GM23338 (cell line): ENCODE measurements at regions not wholly inside any gene's neighbourhood (a gene's known extent, or its start where the extent isn't known, plus 50 kb on each side); places are given as distances from the start of the nearest gene placed in this dataset.

Experiments used
- ATAC-seq: fragments of 200-7000 bp; cut with Tn5 transposase; 3 replicates; pipeline ENCODE4 v1.9.1; 2020
- DNase-seq: peaks from one replicate; pipeline ENCODE4 v3.0.0-alpha.2; 2015; ENCODE audit warnings: low spot score
- H2AFZ ChIP-seq: fragments of 200-600 bp; sonication (generic); 2 replicates; pipeline ENCODE4 v1.8.0; 2016; ENCODE audit warnings: antibody characterized with exemption, mild to moderate bottlenecking, moderate library complexity
- H3F3A ChIP-seq: fragments of 200-600 bp; sonication (generic); replicated peaks from 2 replicates; pipeline ENCODE4 v1.8.0; 2017; ENCODE audit warnings: antibody characterized with exemption, mixed run types, low read depth
- H3K27ac ChIP-seq: fragments of 200-600 bp; sonication (generic); 2 replicates; pipeline ENCODE4 v1.6.1; 2016; ENCODE audit warnings: low read depth
- H3K27me3 ChIP-seq: fragments of 200-600 bp; sonication (generic); 2 replicates; pipeline ENCODE4 v1.8.0; 2016; ENCODE audit warnings: mild to moderate bottlenecking, mixed run types, moderate library complexity; ENCODE audit not compliant: insufficient read depth
- H3K36me3 ChIP-seq: fragments of 200-600 bp; sonication (generic); 2 replicates; pipeline ENCODE4 v1.8.0; 2016; ENCODE audit warnings: mild to moderate bottlenecking; ENCODE audit not compliant: insufficient read depth
- H3K4me1 ChIP-seq: fragments of 200-600 bp; sonication (generic); 2 replicates; pipeline ENCODE4 v1.8.0; 2016; ENCODE audit warnings: mild to moderate bottlenecking, moderate library complexity; ENCODE audit not compliant: insufficient read depth
- H3K4me2 ChIP-seq: fragments of 200-600 bp; sonication (generic); 2 replicates; pipeline ENCODE4 v1.7.1; 2017; ENCODE audit warnings: mixed run types
- H3K4me3 ChIP-seq: fragments of 200-600 bp; sonication (generic); 2 replicates; pipeline ENCODE4 v1.6.1; 2016; ENCODE audit warnings: mixed run types
- H3K79me2 ChIP-seq: fragments of 200-600 bp; sonication (generic); replicated peaks from 2 replicates; pipeline ENCODE4 v1.8.0; 2017; ENCODE audit warnings: mild to moderate bottlenecking; ENCODE audit not compliant: insufficient read depth
- H3K9me2 ChIP-seq: fragments of 200-600 bp; sonication (generic); 2 replicates; pipeline ENCODE4 v1.8.0; 2017; ENCODE audit not compliant: insufficient read depth
- H4K20me1 ChIP-seq: fragments of 200-600 bp; sonication (generic); replicated peaks from 2 replicates; pipeline ENCODE4 v1.8.0; 2017; ENCODE audit warnings: mild to moderate bottlenecking; ENCODE audit not compliant: insufficient read depth
- H3K27ac Mint-ChIP-seq: 2 replicates; pipeline ENCODE4 v1.8.0; 2020; ENCODE audit warnings: inconsistent platforms, mild to moderate bottlenecking, moderate library complexity, mixed read lengths
- H3K27me3 Mint-ChIP-seq: 3 replicates; pipeline ENCODE4 v1.8.0; 2022; ENCODE audit warnings: low read depth, mild to moderate bottlenecking, moderate library complexity, mixed read lengths, inconsistent platforms; ENCODE audit not compliant: insufficient read depth, poor library complexity
- H3K36me3 Mint-ChIP-seq: 3 replicates; pipeline ENCODE4 v1.8.0; 2021; ENCODE audit warnings: low read depth, mild to moderate bottlenecking, inconsistent platforms, moderate library complexity, mixed read lengths
- H3K4me1 Mint-ChIP-seq: 3 replicates; pipeline ENCODE4 v1.8.0; 2020; ENCODE audit warnings: mild to moderate bottlenecking, inconsistent platforms, mixed read lengths
- H3K4me3 Mint-ChIP-seq: 3 replicates; pipeline ENCODE4 v1.8.0; 2021; ENCODE audit warnings: moderate library complexity, mild to moderate bottlenecking, inconsistent platforms, mixed read lengths
- H3K9me3 Mint-ChIP-seq: 3 replicates; pipeline ENCODE4 v1.8.0; 2020; ENCODE audit warnings: moderate library complexity, mild to moderate bottlenecking, inconsistent platforms, mixed read lengths
- CREB1 ChIP-seq: fragments of 250-450 bp; sonication (Bioruptor Pico); IDR thresholded peaks from 2 replicates; pipeline ENCODE4 v1.5.0; 2020; ENCODE audit warnings: low read depth, mild to moderate bottlenecking, moderate library complexity
- EZH2phosphoT487 ChIP-seq: fragments of 200-600 bp; sonication (generic); IDR thresholded peaks from one replicate; pipeline ENCODE4 v1.8.1; 2018; ENCODE audit warnings: antibody characterized with exemption; ENCODE audit not compliant: unreplicated experiment
- JUNB ChIP-seq: IDR thresholded peaks from one replicate; pipeline ENCODE4 v1.6.1; 2016; ENCODE audit warnings: antibody characterized with exemption; ENCODE audit not compliant: unreplicated experiment
- NANOG ChIP-seq: IDR thresholded peaks from 2 replicates; pipeline ENCODE4 v1.6.1; 2016; ENCODE audit warnings: antibody characterized with exemption, borderline replicate concordance
- POLR2AphosphoS5 ChIP-seq: IDR thresholded peaks from 2 replicates; pipeline ENCODE4 v1.6.1; 2016; ENCODE audit warnings: antibody characterized with exemption, low read depth
- STAT1 ChIP-seq: IDR thresholded peaks from one replicate; pipeline ENCODE4 v1.6.1; 2016; ENCODE audit warnings: antibody characterized with exemption; ENCODE audit not compliant: unreplicated experiment
- ZNF114 ChIP-seq: fragments of 250-450 bp; sonication (Bioruptor Pico); IDR thresholded peaks from 2 replicates; pipeline ENCODE4 v1.5.0; 2020; ENCODE audit warnings: mild to moderate bottlenecking, moderate library complexity
- ZNF331 ChIP-seq: fragments of 250-450 bp; sonication (Bioruptor Pico); IDR thresholded peaks from 2 replicates; pipeline ENCODE4 v1.5.0; 2020; ENCODE audit warnings: low read depth, mild to moderate bottlenecking, moderate library complexity
- ZNF462 ChIP-seq: fragments of 250-450 bp; sonication (Bioruptor Pico); IDR thresholded peaks from 2 replicates; pipeline ENCODE4 v1.5.0; 2020; ENCODE audit warnings: mild to moderate bottlenecking, moderate library complexity
- TF ChIP-seq, protein P1 (sequence below): IDR thresholded peaks from 2 replicates; pipeline ENCODE4 v1.6.1; 2016; ENCODE audit warnings: antibody characterized with exemption
- TF ChIP-seq, protein P2 (sequence below), 2 experiments: fragments of 200-600 bp in 1 of 2; sonication (generic) in 1 of 2; conservative IDR thresholded peaks; 2 replicates each; pipeline versions ENCODE4 v1.5.1 to v1.6.1; 2016 to 2017; ENCODE audit warnings: antibody characterized with exemption in 2 of 2, low read depth in 2 of 2, mild to moderate bottlenecking in 2 of 2, moderate library complexity in 1 of 2

DNA sequence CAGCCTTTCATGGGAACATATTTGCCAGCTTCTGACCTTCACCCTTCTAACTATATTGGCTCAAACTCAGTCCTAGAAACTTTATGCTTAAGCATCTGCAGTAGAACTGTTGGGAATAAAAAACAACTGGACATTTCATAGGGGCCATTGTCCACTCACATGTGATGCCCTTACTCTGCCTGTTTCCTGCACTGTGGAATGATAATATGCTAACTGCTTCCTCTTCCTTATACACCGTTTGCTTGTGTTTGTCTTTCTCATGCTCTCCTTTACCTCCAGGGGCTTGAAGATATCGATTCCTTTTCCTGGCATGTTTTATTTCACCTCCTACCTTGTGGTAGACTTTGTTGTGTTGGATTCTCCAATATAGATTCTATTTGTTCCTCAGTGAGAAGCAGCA lies 333.0 kb upstream of the DDI1 start:
- Histone ChIP-seq H3K4me3 (no peak overlapping the region), H3K79me2 (no peaks in the 10 kb centered on the region), H3K27me3 (no peaks in the 10 kb centered on the region), H4K20me1 (no peaks in the 10 kb centered on the region), H3K27ac (no peak overlapping the region), H3K9me2 (no peaks in the 10 kb centered on the region), H3F3A (no peaks in the 10 kb centered on the region), H3K36me3 (no peaks in the 10 kb centered on the region), H2AFZ (no peak overlapping the region), H3K4me1 (0 out of 2 replicates have a peak, but pooled peaks cover 4% of the 10 kb centered on the region), H3K4me2 (no peak overlapping the region)
- H3K4me3 Mint-ChIP-seq: no peak overlapping the region
- ATAC-seq (no peak), DNase-seq (no peak)
- TF ChIP-seq ZNF462 (no peak), CREB1 (CRISPR knock-in tag) (no peak), JUNB (no peak), POLR2AphosphoS5 (no peak), NANOG (no peak), STAT1 (no peak), EZH2phosphoT487 (no peak)
- no peaks in the 10 kb centered on the region for H3K9me3 Mint-ChIP-seq
- H3K4me1 Mint-ChIP-seq: no peaks in the 10 kb centered on the region; the same call in 1 of the 3 replicates
- no peaks in the 10 kb centered on the region for H3K27me3 Mint-ChIP-seq
- H3K36me3 Mint-ChIP-seq: no peaks in the 10 kb centered on the region
- no peak overlapping the region for H3K27ac Mint-ChIP-seq

GRCh38 chr11:103703954-103704353 lies 332.5 kb upstream of the DDI1 start:
- H3K4me1 ChIP-seq: 0 out of 2 replicates have a peak, but pooled peaks cover 4% of the 10 kb centered on the region
- ATAC-seq (no peak), DNase-seq (no peak)
- no peaks in the 10 kb centered on the region for H3K9me2 ChIP-seq
- H2AFZ ChIP-seq: no peak overlapping the region
- no peaks in the 10 kb centered on the region for H3K36me3 ChIP-seq
- H3K27me3 Mint-ChIP-seq: no peaks in the 10 kb centered on the region
- no peaks in the 10 kb centered on the region for H3K9me3 Mint-ChIP-seq
- H3K27ac Mint-ChIP-seq: no peak overlapping the region
- no peaks in the 10 kb centered on the region; the same call in 1 of the 3 replicates for H3K4me1 Mint-ChIP-seq
- no peaks in the 10 kb centered on the region for H4K20me1 ChIP-seq
- H3K27ac ChIP-seq: no peak overlapping the region
- no peaks in the 10 kb centered on the region for H3K27me3 ChIP-seq
- no peaks in the 10 kb centered on the region for H3F3A ChIP-seq
- H3K4me3 ChIP-seq: no peak overlapping the region
- H3K4me2 ChIP-seq: no peak overlapping the region
- no peak overlapping the region for H3K4me3 Mint-ChIP-seq
- H3K36me3 Mint-ChIP-seq: no peaks in the 10 kb centered on the region
- no peaks in the 10 kb centered on the region for H3K79me2 ChIP-seq
- TF ChIP-seq EZH2phosphoT487 (no peak), ZNF114 (CRISPR knock-in tag) (no peak), POLR2AphosphoS5 (no peak), STAT1 (no peak), ZNF331 (CRISPR knock-in tag) (no peak)
- TF ChIP-seq, protein P1, sequence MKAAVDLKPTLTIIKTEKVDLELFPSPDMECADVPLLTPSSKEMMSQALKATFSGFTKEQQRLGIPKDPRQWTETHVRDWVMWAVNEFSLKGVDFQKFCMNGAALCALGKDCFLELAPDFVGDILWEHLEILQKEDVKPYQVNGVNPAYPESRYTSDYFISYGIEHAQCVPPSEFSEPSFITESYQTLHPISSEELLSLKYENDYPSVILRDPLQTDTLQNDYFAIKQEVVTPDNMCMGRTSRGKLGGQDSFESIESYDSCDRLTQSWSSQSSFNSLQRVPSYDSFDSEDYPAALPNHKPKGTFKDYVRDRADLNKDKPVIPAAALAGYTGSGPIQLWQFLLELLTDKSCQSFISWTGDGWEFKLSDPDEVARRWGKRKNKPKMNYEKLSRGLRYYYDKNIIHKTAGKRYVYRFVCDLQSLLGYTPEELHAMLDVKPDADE: no peak
- TF ChIP-seq, protein P2, sequence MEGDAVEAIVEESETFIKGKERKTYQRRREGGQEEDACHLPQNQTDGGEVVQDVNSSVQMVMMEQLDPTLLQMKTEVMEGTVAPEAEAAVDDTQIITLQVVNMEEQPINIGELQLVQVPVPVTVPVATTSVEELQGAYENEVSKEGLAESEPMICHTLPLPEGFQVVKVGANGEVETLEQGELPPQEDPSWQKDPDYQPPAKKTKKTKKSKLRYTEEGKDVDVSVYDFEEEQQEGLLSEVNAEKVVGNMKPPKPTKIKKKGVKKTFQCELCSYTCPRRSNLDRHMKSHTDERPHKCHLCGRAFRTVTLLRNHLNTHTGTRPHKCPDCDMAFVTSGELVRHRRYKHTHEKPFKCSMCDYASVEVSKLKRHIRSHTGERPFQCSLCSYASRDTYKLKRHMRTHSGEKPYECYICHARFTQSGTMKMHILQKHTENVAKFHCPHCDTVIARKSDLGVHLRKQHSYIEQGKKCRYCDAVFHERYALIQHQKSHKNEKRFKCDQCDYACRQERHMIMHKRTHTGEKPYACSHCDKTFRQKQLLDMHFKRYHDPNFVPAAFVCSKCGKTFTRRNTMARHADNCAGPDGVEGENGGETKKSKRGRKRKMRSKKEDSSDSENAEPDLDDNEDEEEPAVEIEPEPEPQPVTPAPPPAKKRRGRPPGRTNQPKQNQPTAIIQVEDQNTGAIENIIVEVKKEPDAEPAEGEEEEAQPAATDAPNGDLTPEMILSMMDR (conservative IDR thresholded peaks at IDR 0.05; ENCODE audit: low read depth in 2 of 2): no peak
